Spleen (tissue), 11 donors: ENCODE measurements at regions not wholly inside any gene's neighbourhood (a gene's known extent, or its start where the extent isn't known, plus 50 kb on each side); places are given as distances from the start of the nearest gene placed in this dataset.

ENCODE experiments used
- DNase-seq: peaks from one replicate; pipeline ENCODE4 v3.0.0-alpha.2; 2020
- H3K27ac ChIP-seq, 8 donors: fragments of 200-600 bp; sonication (generic) in 7 of 8; 1 replicate in 4 of 8; 2 replicates in 4 of 8; pipeline versions ENCODE4 v1.5.0 to v1.8.0; 2016 to 2021; ENCODE audit warnings: inconsistent platforms in 4 of 8, mild to moderate bottlenecking in 4 of 8, moderate library complexity in 1 of 8
- H3K27me3 ChIP-seq, 7 donors: fragments of 200-600 bp; sonication (generic) in 6 of 7; replicated peaks in 1 of 7; 1 replicate in 4 of 7; 2 replicates in 3 of 7; pipeline versions ENCODE4 v1.5.0 to v1.8.0; 2016 to 2021; ENCODE audit warnings: inconsistent platforms in 3 of 7, mild to moderate bottlenecking in 1 of 7
- H3K36me3 ChIP-seq, 6 donors: fragments of 200-600 bp; sonication (generic) in 5 of 6; 1 replicate in 4 of 6; 2 replicates in 2 of 6; pipeline versions ENCODE4 v1.5.0 to v1.8.0; 2016 to 2021; ENCODE audit warnings: inconsistent platforms in 2 of 6
- H3K4me1 ChIP-seq, 6 donors: fragments of 200-600 bp; sonication (generic) in 5 of 6; 1 replicate in 3 of 6; 2 replicates in 3 of 6; pipeline versions ENCODE4 v1.5.0 to v1.8.0; 2016 to 2021; ENCODE audit warnings: inconsistent platforms in 3 of 6
- H3K4me3 ChIP-seq, 8 donors: fragments of 200-600 bp; sonication (generic) in 7 of 8; 1 replicate in 4 of 8; 2 replicates in 4 of 8; pipeline versions ENCODE4 v1.5.0 to v1.8.0; 2016 to 2021; ENCODE audit warnings: inconsistent platforms in 4 of 8, mild to moderate bottlenecking in 4 of 8, moderate library complexity in 2 of 8
- H3K9me3 ChIP-seq, 8 donors: fragments of 200-600 bp; sonication (generic) in 7 of 8; 1 replicate in 4 of 8; 2 replicates in 4 of 8; pipeline versions ENCODE4 v1.5.0 to v1.8.0; 2016 to 2021; ENCODE audit warnings: inconsistent platforms in 4 of 8
- CTCF ChIP-seq, 11 experiments: fragments of 200-600 bp in 7 of 11; fragments of 450-650 bp in 4 of 11; sonication (generic) in 4 of 11; IDR thresholded peaks in 8 of 11; conservative IDR thresholded peaks in 3 of 11; 1 replicate in 7 of 11; 2 replicates in 4 of 11; pipeline versions ENCODE4 v1.4.0 to v1.8.0; 2016 to 2021; ENCODE audit warnings: antibody characterized with exemption in 11 of 11, inconsistent platforms in 4 of 11, mild to moderate bottlenecking in 1 of 11
- POLR2A ChIP-seq, 3 donors: fragments of 450-650 bp; IDR thresholded peaks; one replicate each; pipeline ENCODE4 v1.5.1; 2017; ENCODE audit warnings: antibody characterized with exemption in 3 of 3, mild to moderate bottlenecking in 1 of 3
- POLR2AphosphoS5 ChIP-seq, 3 donors: sonication (generic); formaldehyde crosslinking; IDR thresholded peaks; one replicate each; pipeline ENCODE4 v1.5.1; 2017; ENCODE audit warnings: antibody characterized with exemption in 3 of 3
- WGBS, 5 donors: extraction: QIAGEN DNeasy Blood & Tissue Kit in 3 of 5; methylation state at CpG; one replicate each; pipeline versions ENCODE4 v1.1.5 to v1.1.7; 2013 to 2018; 5-methylcytosine and 5-hydroxymethylcytosine counted together
- intact Hi-C: fragments of 100-400 bp; cut with DNase I; formaldehyde crosslinking; loops from one replicate; pipeline ENCODE4 v1.15.0; 2023; ENCODE audit warnings: low total_unique reads
- donor health status: healthy with polysubstance abuse.
- donor health status: DM: no; HTN: no; CAD: no; lungs with moderate emphysema.
- donor health status: DM: no; HTN: no; CAD: no.
- donor health status: Bipolar disorder and iron deficiency.
- donor health status: healthy.
- donor health status: DM: no; HTN: no; CAD: no.
- donor health status: DM: yes; HTN: yes; CAD: no.

- 36 to 65% (median 41%) methylated on average over 2 of the region's 2 CpGs for WGBS, 5 donors
- intact Hi-C loops: no loop called here
These were observed 368.8 kb downstream of the LNPK start for GRCh38 chr2:175633227-175633626.

GRCh38 chr2:175631245-175631623, 370.8 kb downstream of the LNPK start:
- no peaks in the 10 kb centered on the region for H3K27me3 ChIP-seq
- TF ChIP-seq POLR2A (IDR thresholded peaks at IDR 0.05): no peak
- TF ChIP-seq POLR2AphosphoS5 (IDR thresholded peaks at IDR 0.05): no peak
- TF ChIP-seq CTCF (IDR thresholded peaks at IDR 0.05 in 8 of 11, conservative IDR thresholded peaks at IDR 0.05 in 3 of 11): no peak
- no peaks in the 10 kb centered on the region for H3K4me1 ChIP-seq
- no peak overlapping the region for H3K4me3 ChIP-seq
- intact Hi-C loops: no loop called here
- DNase-seq: no peak
- H3K27ac ChIP-seq: no peak overlapping the region
- no peaks in the 10 kb centered on the region for H3K9me3 ChIP-seq
- no peaks in the 10 kb centered on the region for H3K36me3 ChIP-seq

More at GRCh38 chr2:175633227-175633626, 368.8 kb downstream of the LNPK start:
- no peak for TF ChIP-seq POLR2AphosphoS5 (IDR thresholded peaks at IDR 0.05)
- TF ChIP-seq POLR2A (IDR thresholded peaks at IDR 0.05): no peak
- no peak for TF ChIP-seq CTCF (IDR thresholded peaks at IDR 0.05 in 8 of 11, conservative IDR thresholded peaks at IDR 0.05 in 3 of 11)
- no peaks in the 10 kb centered on the region for H3K4me1 ChIP-seq
- no peaks in the 10 kb centered on the region for H3K27me3 ChIP-seq
- H3K27ac ChIP-seq: no peak overlapping the region
- H3K9me3 ChIP-seq: no peaks in the 10 kb centered on the region
- no peaks in the 10 kb centered on the region for H3K36me3 ChIP-seq
- DNase-seq: no peak
- H3K4me3 ChIP-seq: no peak overlapping the region

GRCh38 chr2:175630280-175631244, 371.5 kb downstream of the LNPK start:
- TF ChIP-seq POLR2AphosphoS5 (IDR thresholded peaks at IDR 0.05): no peak
- no peak for TF ChIP-seq CTCF (IDR thresholded peaks at IDR 0.05 in 8 of 11, conservative IDR thresholded peaks at IDR 0.05 in 3 of 11)
- no peak for TF ChIP-seq POLR2A (IDR thresholded peaks at IDR 0.05)
- H3K27me3 ChIP-seq: no peaks in the 10 kb centered on the region
- DNase-seq: no peak
- no peaks in the 10 kb centered on the region for H3K9me3 ChIP-seq
- H3K36me3 ChIP-seq: no peaks in the 10 kb centered on the region
- WGBS, 5 donors: 60 to 64% (median 63%) methylated on average over 15 of the region's 15 CpGs
- H3K4me1 ChIP-seq: no peaks in the 10 kb centered on the region
- no peak overlapping the region for H3K27ac ChIP-seq
- intact Hi-C loops: no loop called here
- H3K4me3 ChIP-seq: no peak overlapping the region

- Histone ChIP-seq H3K27me3 (no peaks in the 10 kb centered on the region), H3K36me3 (no peaks in the 10 kb centered on the region), H3K4me3 (no peak overlapping the region), H3K9me3 (no peaks in the 10 kb centered on the region), H3K27ac (no peak overlapping the region), H3K4me1 (no peaks in the 10 kb centered on the region)
- intact Hi-C loops: no loop called here
- no peak for TF ChIP-seq POLR2A (IDR thresholded peaks at IDR 0.05)
- TF ChIP-seq POLR2AphosphoS5 (IDR thresholded peaks at IDR 0.05): no peak
- no peak for TF ChIP-seq CTCF (IDR thresholded peaks at IDR 0.05 in 8 of 11, conservative IDR thresholded peaks at IDR 0.05 in 3 of 11)
- DNase-seq: no peak
These were observed 373.8 kb downstream of the LNPK start for GRCh38 chr2:175628243-175628642.
